DOHH2 (cell line): ENCODE measurements at regions not wholly inside any gene's neighbourhood (a gene's known extent, or its start where the extent isn't known, plus 50 kb on each side); places are given as distances from the start of the nearest gene placed in this dataset.

ENCODE experiments used
- H3F3A ChIP-seq: fragments of 200-600 bp; sonication (generic), shearing (Covaris generic); 2 replicates; pipeline ENCODE4 v1.6.0; 2016; ENCODE audit warnings: antibody characterized with exemption, mild to moderate bottlenecking; ENCODE audit not compliant: control insufficient read depth, insufficient read depth
- H3K27ac ChIP-seq: fragments of 200-600 bp; sonication (generic); 2 replicates; pipeline ENCODE4 v1.5.1; 2014; ENCODE audit warnings: low read depth, mild to moderate bottlenecking, low read length, moderate library complexity
- H3K27me3 ChIP-seq: fragments of 200-600 bp; sonication (generic); 2 replicates; pipeline ENCODE4 v1.6.1; 2014; ENCODE audit warnings: mild to moderate bottlenecking, low read length, mixed read lengths; ENCODE audit not compliant: control insufficient read depth
- H3K36me3 ChIP-seq: fragments of 200-600 bp; sonication (generic); 2 replicates; pipeline ENCODE4 v1.6.1; 2014; ENCODE audit warnings: mild to moderate bottlenecking, low read length, moderate library complexity, mixed read lengths; ENCODE audit not compliant: control insufficient read depth
- H3K4me1 ChIP-seq: fragments of 200-600 bp; sonication (generic); 2 replicates; pipeline ENCODE4 v1.6.1; 2014; ENCODE audit warnings: mild to moderate bottlenecking, low read length, mixed read lengths; ENCODE audit not compliant: control insufficient read depth
- H3K4me2 ChIP-seq: fragments of 200-600 bp; sonication (generic); 2 replicates; pipeline ENCODE4 v1.6.0; 2014; ENCODE audit warnings: mild to moderate bottlenecking, low read length, moderate library complexity
- H3K4me3 ChIP-seq: fragments of 200-600 bp; sonication (generic); 2 replicates; pipeline ENCODE4 v1.5.1; 2014; ENCODE audit warnings: mild to moderate bottlenecking, low read length, mixed read lengths
- H3K79me2 ChIP-seq: fragments of 200-600 bp; sonication (generic); 2 replicates; pipeline ENCODE4 v1.6.1; 2014; ENCODE audit warnings: mild to moderate bottlenecking, low read length, mixed read lengths; ENCODE audit not compliant: control insufficient read depth
- H3K9me2 ChIP-seq: fragments of 200-600 bp; sonication (generic); replicated peaks from 2 replicates; pipeline ENCODE4 v1.6.1; 2014; ENCODE audit warnings: mild to moderate bottlenecking, low read length, mixed read lengths; ENCODE audit not compliant: control insufficient read depth
- H3K9me3 ChIP-seq: fragments of 200-600 bp; sonication (generic); 2 replicates; pipeline ENCODE4 v1.6.1; 2014; ENCODE audit warnings: antibody characterized with exemption, low read length, mixed read lengths; ENCODE audit not compliant: control insufficient read depth, insufficient read depth
- H4K20me1 ChIP-seq: fragments of 200-600 bp; sonication (generic); 2 replicates; pipeline ENCODE4 v1.6.0; 2014; ENCODE audit warnings: low read depth, mild to moderate bottlenecking, antibody characterized with exemption, low read length, moderate library complexity; ENCODE audit not compliant: control insufficient read depth, insufficient read depth
- EZH2phosphoT487 ChIP-seq: fragments of 200-600 bp; sonication (generic); IDR thresholded peaks from 2 replicates; pipeline ENCODE4 v1.6.1; 2017; ENCODE audit warnings: borderline replicate concordance, mild to moderate bottlenecking, antibody characterized with exemption, low read length, moderate library complexity, mixed read lengths
- TF ChIP-seq, protein P1 (sequence below): fragments of 200-600 bp; sonication (generic); IDR thresholded peaks from one replicate; pipeline ENCODE4 v1.5.1; 2014; ENCODE audit warnings: antibody characterized with exemption, mild to moderate bottlenecking, low read depth, low read length; ENCODE audit not compliant: poor library complexity, severe bottlenecking

DNA sequence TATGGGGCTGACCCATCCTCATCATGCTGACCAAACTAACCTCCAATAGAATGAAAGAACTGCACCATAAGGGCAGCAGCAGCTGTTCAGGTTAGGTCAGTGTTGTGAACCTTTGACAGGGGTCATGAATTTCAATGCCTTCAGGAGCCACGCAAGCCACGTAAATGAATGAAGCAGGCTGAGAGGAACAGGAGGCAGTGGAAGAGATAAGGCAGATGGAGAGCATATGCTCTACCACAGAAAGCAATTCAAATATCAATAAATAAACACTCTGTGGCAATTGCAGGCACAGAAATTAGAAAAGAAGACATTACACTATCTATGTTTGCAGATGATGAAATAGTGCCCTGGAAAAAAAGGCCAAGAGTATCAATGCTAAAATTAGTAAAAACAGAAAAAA lies 56.3 kb downstream of the SCG2 start:
- no peak overlapping the region for H3K27ac ChIP-seq

More for the DNA sequence above, 56.3 kb downstream of the SCG2 start:
- no peaks in the 10 kb centered on the region for H3K79me2 ChIP-seq
- 0 out of 2 replicates have a peak, but pooled peaks cover 3% of the 10 kb centered on the region for H3K27me3 ChIP-seq
- H3K9me3 ChIP-seq = no peaks in the 10 kb centered on the region
- H3K4me1 ChIP-seq = no peaks in the 10 kb centered on the region
- H3K4me2 ChIP-seq = no peak overlapping the region
- H3F3A ChIP-seq = no peaks in the 10 kb centered on the region
- TF ChIP-seq, protein P1, sequence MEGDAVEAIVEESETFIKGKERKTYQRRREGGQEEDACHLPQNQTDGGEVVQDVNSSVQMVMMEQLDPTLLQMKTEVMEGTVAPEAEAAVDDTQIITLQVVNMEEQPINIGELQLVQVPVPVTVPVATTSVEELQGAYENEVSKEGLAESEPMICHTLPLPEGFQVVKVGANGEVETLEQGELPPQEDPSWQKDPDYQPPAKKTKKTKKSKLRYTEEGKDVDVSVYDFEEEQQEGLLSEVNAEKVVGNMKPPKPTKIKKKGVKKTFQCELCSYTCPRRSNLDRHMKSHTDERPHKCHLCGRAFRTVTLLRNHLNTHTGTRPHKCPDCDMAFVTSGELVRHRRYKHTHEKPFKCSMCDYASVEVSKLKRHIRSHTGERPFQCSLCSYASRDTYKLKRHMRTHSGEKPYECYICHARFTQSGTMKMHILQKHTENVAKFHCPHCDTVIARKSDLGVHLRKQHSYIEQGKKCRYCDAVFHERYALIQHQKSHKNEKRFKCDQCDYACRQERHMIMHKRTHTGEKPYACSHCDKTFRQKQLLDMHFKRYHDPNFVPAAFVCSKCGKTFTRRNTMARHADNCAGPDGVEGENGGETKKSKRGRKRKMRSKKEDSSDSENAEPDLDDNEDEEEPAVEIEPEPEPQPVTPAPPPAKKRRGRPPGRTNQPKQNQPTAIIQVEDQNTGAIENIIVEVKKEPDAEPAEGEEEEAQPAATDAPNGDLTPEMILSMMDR = no peak
- no peak for TF ChIP-seq EZH2phosphoT487
- H3K9me2 ChIP-seq = no peaks in the 10 kb centered on the region
- H3K4me3 ChIP-seq = no peak overlapping the region
- no peaks in the 10 kb centered on the region for H3K36me3 ChIP-seq
- H4K20me1 ChIP-seq = no peaks in the 10 kb centered on the region
